Hepatocyte (in vitro differentiated cells): ENCODE measurements at regions not wholly inside any gene's neighbourhood (a gene's known extent, or its start where the extent isn't known, plus 50 kb on each side); places are given as distances from the start of the nearest gene placed in this dataset.

Experiments used
- EZH2 ChIP-seq: fragments of 200-600 bp; sonication (generic); IDR thresholded peaks from 2 replicates; pipeline ENCODE4 v1.6.1; 2016; ENCODE audit warnings: antibody characterized with exemption, mild to moderate bottlenecking, borderline replicate concordance
- EZH2phosphoT487 ChIP-seq: fragments of 200-600 bp; sonication (generic); IDR thresholded peaks from one replicate; pipeline ENCODE4 v1.6.1; 2018; ENCODE audit warnings: antibody characterized with exemption, mild to moderate bottlenecking, low read depth, moderate library complexity; ENCODE audit not compliant: unreplicated experiment, severe bottlenecking
- TF ChIP-seq, protein P1 (sequence below): fragments of 200-600 bp; sonication (generic); IDR thresholded peaks from 2 replicates; pipeline ENCODE4 v1.5.1; 2016; ENCODE audit warnings: antibody characterized with exemption, mild to moderate bottlenecking; ENCODE audit not compliant: poor library complexity

DNA sequence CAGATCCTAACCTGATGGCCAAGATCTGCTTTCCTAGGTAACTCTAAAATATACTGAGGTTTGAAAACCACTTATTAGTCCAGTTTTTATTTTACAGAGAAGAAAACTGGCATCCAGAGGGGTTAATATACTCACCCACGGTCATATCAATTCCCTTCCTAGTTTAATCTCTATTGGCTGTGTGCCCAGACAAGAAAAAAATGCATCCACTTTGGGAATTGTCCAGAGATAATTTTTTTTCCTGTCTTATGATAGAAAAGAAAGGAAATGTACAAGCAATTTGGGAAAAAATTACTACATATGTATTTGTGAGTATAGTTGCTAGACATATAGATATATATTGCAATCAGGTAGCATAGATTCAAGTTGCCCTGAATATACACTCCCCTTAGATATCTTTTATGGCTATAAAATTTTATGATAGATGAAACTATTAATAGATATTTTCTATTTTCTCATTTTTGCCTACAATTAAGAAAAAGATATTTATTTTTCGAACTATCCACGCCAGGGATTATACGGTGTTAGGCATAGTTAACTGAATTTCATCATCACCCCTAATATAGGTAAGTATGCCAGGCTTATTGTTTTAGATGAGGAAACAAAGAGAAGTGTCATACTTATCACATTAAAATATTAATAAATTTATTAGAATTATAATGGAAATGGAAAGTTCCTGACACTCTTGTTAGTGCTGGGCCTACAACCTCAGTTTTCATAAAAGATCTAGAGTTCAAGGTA lies 100.5 kb upstream of the SLC38A2 start:
- TF ChIP-seq EZH2 (no peak), EZH2phosphoT487 (no peak)
- TF ChIP-seq, protein P1, sequence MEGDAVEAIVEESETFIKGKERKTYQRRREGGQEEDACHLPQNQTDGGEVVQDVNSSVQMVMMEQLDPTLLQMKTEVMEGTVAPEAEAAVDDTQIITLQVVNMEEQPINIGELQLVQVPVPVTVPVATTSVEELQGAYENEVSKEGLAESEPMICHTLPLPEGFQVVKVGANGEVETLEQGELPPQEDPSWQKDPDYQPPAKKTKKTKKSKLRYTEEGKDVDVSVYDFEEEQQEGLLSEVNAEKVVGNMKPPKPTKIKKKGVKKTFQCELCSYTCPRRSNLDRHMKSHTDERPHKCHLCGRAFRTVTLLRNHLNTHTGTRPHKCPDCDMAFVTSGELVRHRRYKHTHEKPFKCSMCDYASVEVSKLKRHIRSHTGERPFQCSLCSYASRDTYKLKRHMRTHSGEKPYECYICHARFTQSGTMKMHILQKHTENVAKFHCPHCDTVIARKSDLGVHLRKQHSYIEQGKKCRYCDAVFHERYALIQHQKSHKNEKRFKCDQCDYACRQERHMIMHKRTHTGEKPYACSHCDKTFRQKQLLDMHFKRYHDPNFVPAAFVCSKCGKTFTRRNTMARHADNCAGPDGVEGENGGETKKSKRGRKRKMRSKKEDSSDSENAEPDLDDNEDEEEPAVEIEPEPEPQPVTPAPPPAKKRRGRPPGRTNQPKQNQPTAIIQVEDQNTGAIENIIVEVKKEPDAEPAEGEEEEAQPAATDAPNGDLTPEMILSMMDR: no peak
